ENCODE measurements at regions not wholly inside any gene's neighbourhood (a gene's known extent, or its start where the extent isn't known, plus 50 kb on each side); places are given as distances from the start of the nearest gene placed in this dataset.
"Not testable (repeated sequence)": the region's sequence is repeated elsewhere in the genome, so short reads cannot be mapped to it uniquely, and the experiment has no call there.

GRCh38 chr18:49725809-49726674, 87.3 kb downstream of the ACAA2 start:
- no peak overlapping the region for H3K4me3 ChIP-seq (ENCODE audit: low read depth, low read length)
- no peaks in the 10 kb centered on the region for H3K4me1 ChIP-seq
- TF ChIP-seq CTCF (IDR thresholded peaks at IDR 0.05; ENCODE audit: low read depth, low read length), result no peak

GRCh38 chr18:49723648-49724180, 89.6 kb downstream of the ACAA2 start:
- no peak for TF ChIP-seq CTCF (IDR thresholded peaks at IDR 0.05; ENCODE audit: low read depth, low read length)
- no peak overlapping the region for H3K4me3 ChIP-seq (ENCODE audit: low read depth, low read length)
- DNase-seq, result no peak

More at GRCh38 chr18:49725809-49726674, 87.3 kb downstream of the ACAA2 start:
- no peaks in the 10 kb centered on the region for H3K27me3 ChIP-seq
- H3K36me3 ChIP-seq, result no peaks in the 10 kb centered on the region
- no peaks in the 10 kb centered on the region for H3K9me3 ChIP-seq
- peak; percentile 39 for DNase-seq

GRCh38 chr18:49722477-49722876, 90.9 kb downstream of the ACAA2 start:
- Histone ChIP-seq H3K4me3 (ENCODE audit: low read depth, low read length) (no peak overlapping the region), H3K36me3 (no peaks in the 10 kb centered on the region), H3K4me1 (no peaks in the 10 kb centered on the region), H3K27me3 (no peaks in the 10 kb centered on the region), H3K9me3 (no peaks in the 10 kb centered on the region)
- TF ChIP-seq CTCF (IDR thresholded peaks at IDR 0.05; ENCODE audit: low read depth, low read length), result no peak
- no peak for DNase-seq

More at GRCh38 chr18:49723648-49724180, 89.6 kb downstream of the ACAA2 start:
- no peaks in the 10 kb centered on the region for H3K4me1 ChIP-seq
- no peaks in the 10 kb centered on the region for H3K9me3 ChIP-seq
- H3K27me3 ChIP-seq, result no peaks in the 10 kb centered on the region
- no peaks in the 10 kb centered on the region for H3K36me3 ChIP-seq

GRCh38 chr18:49721981-49722380, 91.4 kb downstream of the ACAA2 start:
- Histone ChIP-seq H3K4me1 (no peaks in the 10 kb centered on the region), H3K9me3 (no peaks in the 10 kb centered on the region), H3K27me3 (no peaks in the 10 kb centered on the region), H3K36me3 (no peaks in the 10 kb centered on the region), H3K4me3 (ENCODE audit: low read depth, low read length) (no peak overlapping the region)
- no peak for DNase-seq
- TF ChIP-seq CTCF (IDR thresholded peaks at IDR 0.05; ENCODE audit: low read depth, low read length), result no peak

- H3K27me3 ChIP-seq; H3K9me3 ChIP-seq; H3K36me3 ChIP-seq; H3K4me1 ChIP-seq; H3K4me3 ChIP-seq (ENCODE audit: low read depth, low read length); DNase-seq: not testable (repeated sequence)
These were observed 92.4 kb downstream of the ACAA2 start for GRCh38 chr18:49720944-49721343.

- Histone ChIP-seq H3K4me3 (ENCODE audit: low read depth, low read length) (no peak overlapping the region), H3K36me3 (no peaks in the 10 kb centered on the region), H3K27me3 (no peaks in the 10 kb centered on the region), H3K4me1 (no peaks in the 10 kb centered on the region), H3K9me3 (no peaks in the 10 kb centered on the region)
- no peak for TF ChIP-seq CTCF (IDR thresholded peaks at IDR 0.05; ENCODE audit: low read depth, low read length)
- no peak for DNase-seq
These were observed 95.7 kb downstream of the ACAA2 start for GRCh38 chr18:49717617-49718016.

Data from BE2C (cell line).